ENCODE measurements at regions not wholly inside any gene's neighbourhood (a gene's known extent, or its start where the extent isn't known, plus 50 kb on each side); places are given as distances from the start of the nearest gene placed in this dataset.

DNA sequence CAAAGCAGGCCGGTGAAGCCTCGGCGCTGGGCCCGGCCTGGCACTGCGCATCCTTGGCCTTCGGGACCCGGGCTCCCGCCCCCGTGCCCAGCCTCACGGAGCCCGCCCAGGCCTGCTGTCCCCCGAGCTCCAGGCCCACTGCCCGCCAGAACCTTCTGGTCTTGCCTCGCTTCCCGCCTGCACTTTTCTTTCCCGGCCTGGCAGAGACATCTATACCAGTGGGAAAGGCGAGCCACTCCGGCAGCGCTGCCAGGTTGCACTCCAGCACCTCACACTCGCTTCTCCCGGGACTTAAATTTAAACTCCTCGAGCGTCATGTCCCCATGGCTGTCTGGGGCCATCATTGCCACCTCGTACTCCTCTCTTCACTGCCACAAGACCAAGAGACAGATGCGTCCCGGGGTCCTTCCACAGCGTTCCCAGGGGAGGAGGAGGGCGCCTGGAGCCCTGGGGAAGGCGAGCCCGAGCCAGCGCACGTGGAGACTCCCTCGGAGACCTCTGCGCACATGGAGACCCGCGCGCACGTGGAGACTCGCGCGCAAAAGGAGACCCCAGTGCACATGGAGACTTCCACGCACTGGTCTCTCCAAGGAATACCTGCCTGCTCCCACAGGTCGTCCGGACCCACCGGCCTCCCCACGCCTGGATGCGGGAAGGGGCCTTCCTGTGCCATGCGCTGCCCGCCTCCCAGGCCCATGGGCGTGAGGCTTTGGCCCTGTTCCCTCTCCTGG, 253.1 kb upstream of the SALL3 start:
- TF ChIP-seq, protein P1, sequence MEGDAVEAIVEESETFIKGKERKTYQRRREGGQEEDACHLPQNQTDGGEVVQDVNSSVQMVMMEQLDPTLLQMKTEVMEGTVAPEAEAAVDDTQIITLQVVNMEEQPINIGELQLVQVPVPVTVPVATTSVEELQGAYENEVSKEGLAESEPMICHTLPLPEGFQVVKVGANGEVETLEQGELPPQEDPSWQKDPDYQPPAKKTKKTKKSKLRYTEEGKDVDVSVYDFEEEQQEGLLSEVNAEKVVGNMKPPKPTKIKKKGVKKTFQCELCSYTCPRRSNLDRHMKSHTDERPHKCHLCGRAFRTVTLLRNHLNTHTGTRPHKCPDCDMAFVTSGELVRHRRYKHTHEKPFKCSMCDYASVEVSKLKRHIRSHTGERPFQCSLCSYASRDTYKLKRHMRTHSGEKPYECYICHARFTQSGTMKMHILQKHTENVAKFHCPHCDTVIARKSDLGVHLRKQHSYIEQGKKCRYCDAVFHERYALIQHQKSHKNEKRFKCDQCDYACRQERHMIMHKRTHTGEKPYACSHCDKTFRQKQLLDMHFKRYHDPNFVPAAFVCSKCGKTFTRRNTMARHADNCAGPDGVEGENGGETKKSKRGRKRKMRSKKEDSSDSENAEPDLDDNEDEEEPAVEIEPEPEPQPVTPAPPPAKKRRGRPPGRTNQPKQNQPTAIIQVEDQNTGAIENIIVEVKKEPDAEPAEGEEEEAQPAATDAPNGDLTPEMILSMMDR (IDR thresholded peaks at IDR 0.05) = no peak
- no peak for TF ChIP-seq POLR2A (IDR thresholded peaks at IDR 0.05)
